ENCODE measurements at regions not wholly inside any gene's neighbourhood (a gene's known extent, or its start where the extent isn't known, plus 50 kb on each side); places are given as distances from the start of the nearest gene placed in this dataset.
"Not testable (repeated sequence)": the region's sequence is repeated elsewhere in the genome, so short reads cannot be mapped to it uniquely, and the experiment has no call there.

DNA sequence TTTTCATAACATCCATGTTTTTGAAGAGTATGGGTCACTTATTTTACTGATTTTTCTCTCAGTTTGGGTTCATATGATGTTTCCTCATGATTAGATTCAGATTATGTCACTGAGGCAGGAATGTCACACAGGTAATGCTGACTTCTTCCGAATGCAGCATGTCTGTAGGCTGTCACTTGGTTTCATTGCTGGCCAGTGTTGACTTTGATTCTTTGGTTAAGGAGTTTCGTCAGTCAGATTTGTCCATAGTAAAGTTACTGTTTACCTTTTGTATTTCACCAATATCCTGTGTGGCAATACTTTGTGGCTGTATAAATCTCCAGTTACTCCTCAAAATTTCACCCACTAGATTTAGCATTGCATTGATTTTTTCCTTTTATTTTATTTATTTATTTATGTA lies 105.6 kb downstream of the MRPL57 start:
- DNase-seq (ENCODE audit: insufficient read length) (no peak), FAIRE-seq (no peak)
- TF ChIP-seq TAF1 (IDR thresholded peaks at IDR 0.05; ENCODE audit: borderline replicate concordance, low read depth, low read length): no peak

GRCh38 chr13:21287331-21287907 lies 111.0 kb downstream of the MRPL57 start:
- DNase-seq (ENCODE audit: insufficient read length): no peak
- FAIRE-seq: no peak
- no peak for TF ChIP-seq POLR2A (IDR thresholded peaks at IDR 0.05; ENCODE audit: low read depth, low read length)
- TF ChIP-seq TAF1 (IDR thresholded peaks at IDR 0.05; ENCODE audit: borderline replicate concordance, low read depth, low read length): no peak
- no peak for TF ChIP-seq POLR2AphosphoS5 (IDR thresholded peaks at IDR 0.05; ENCODE audit: low read depth, low read length)

GRCh38 chr13:21289475-21289874 lies 113.0 kb downstream of the MRPL57 start:
- TF ChIP-seq TAF1 (IDR thresholded peaks at IDR 0.05; ENCODE audit: borderline replicate concordance, low read depth, low read length): no peak
- no peak for TF ChIP-seq POLR2AphosphoS5 (IDR thresholded peaks at IDR 0.05; ENCODE audit: low read depth, low read length)
- TF ChIP-seq POLR2A (IDR thresholded peaks at IDR 0.05; ENCODE audit: low read depth, low read length): no peak
- no peak for DNase-seq (ENCODE audit: insufficient read length)
- no peak for FAIRE-seq

DNA sequence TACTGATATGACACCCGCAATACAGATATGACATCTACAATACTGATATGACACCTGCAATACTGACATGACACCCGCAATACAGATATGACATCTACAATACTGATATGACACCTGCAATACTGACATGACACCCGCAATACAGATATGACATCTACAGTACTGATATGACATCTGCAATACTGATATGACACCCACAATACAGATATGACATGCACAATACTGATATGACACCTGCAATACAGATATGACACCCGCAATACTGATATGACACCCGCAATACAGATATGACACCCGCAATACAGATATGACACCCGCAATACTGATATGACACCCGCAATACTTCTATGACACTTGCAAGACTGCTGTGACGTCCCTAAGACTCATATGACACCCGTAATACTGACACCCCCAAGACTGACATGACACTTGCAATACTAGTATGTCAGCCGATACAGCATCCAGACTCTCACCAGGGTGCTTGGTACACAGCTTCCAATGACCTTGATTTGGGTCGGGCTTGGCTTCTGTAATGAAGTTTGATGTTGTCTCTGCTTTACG lies 114.1 kb downstream of the MRPL57 start:
- FAIRE-seq: peak; percentile 51
- DNase-seq (ENCODE audit: insufficient read length): not testable (repeated sequence)

DNA sequence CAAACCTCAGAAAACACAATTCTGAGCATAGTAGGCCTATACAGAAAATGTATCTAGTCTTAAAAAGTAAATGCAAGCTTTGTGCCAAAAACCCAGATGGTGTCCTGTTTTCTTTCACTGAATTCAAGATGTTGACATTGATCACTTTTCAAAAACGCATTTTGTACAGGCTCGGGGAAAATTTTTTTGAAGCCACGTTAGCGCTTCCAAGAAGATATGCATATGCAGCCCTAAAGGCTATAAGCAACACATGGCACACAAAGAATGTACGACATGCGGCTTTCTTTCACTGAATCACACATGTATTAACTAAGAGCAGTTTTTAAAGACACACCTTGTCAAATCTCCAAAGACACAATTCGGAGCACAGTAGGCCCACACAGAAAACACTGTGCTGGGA lies 115.4 kb downstream of the MRPL57 start:
- FAIRE-seq: no peak
- TF ChIP-seq POLR2AphosphoS5 (IDR thresholded peaks at IDR 0.05; ENCODE audit: low read depth, low read length) (no peak), POLR2A (IDR thresholded peaks at IDR 0.05; ENCODE audit: low read depth, low read length) (no peak), TAF1 (IDR thresholded peaks at IDR 0.05; ENCODE audit: borderline replicate concordance, low read depth, low read length) (no peak)
- DNase-seq (ENCODE audit: insufficient read length): no peak

GRCh38 chr13:21296991-21297390 lies 120.5 kb downstream of the MRPL57 start:
- DNase-seq (ENCODE audit: insufficient read length): not testable (repeated sequence)
- peak; percentile 90 for FAIRE-seq

DNA sequence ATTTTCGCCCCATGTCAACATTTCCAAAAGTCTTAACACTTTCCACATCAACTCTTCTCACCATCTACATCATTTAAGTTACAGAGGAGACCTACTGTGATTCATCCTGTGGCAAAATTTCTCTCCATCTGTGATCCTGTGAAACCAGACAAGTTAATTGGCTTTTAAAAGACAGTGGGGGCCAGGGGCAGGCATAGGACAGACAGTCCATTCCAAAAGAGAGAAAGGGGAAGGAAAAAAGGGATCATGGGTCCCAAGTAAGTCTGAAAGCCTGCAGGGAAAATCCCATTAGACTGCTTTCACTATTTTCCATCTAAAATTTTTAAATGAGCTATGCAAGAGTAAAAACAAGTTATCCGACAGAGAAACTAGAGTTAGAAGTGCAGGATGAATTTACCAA lies 121.0 kb downstream of the MRPL57 start:
- no peak for FAIRE-seq
- no peak for DNase-seq (ENCODE audit: insufficient read length)
- TF ChIP-seq POLR2A (IDR thresholded peaks at IDR 0.05; ENCODE audit: low read depth, low read length) (no peak), POLR2AphosphoS5 (IDR thresholded peaks at IDR 0.05; ENCODE audit: low read depth, low read length) (no peak), TAF1 (IDR thresholded peaks at IDR 0.05; ENCODE audit: borderline replicate concordance, low read depth, low read length) (no peak)

DNA sequence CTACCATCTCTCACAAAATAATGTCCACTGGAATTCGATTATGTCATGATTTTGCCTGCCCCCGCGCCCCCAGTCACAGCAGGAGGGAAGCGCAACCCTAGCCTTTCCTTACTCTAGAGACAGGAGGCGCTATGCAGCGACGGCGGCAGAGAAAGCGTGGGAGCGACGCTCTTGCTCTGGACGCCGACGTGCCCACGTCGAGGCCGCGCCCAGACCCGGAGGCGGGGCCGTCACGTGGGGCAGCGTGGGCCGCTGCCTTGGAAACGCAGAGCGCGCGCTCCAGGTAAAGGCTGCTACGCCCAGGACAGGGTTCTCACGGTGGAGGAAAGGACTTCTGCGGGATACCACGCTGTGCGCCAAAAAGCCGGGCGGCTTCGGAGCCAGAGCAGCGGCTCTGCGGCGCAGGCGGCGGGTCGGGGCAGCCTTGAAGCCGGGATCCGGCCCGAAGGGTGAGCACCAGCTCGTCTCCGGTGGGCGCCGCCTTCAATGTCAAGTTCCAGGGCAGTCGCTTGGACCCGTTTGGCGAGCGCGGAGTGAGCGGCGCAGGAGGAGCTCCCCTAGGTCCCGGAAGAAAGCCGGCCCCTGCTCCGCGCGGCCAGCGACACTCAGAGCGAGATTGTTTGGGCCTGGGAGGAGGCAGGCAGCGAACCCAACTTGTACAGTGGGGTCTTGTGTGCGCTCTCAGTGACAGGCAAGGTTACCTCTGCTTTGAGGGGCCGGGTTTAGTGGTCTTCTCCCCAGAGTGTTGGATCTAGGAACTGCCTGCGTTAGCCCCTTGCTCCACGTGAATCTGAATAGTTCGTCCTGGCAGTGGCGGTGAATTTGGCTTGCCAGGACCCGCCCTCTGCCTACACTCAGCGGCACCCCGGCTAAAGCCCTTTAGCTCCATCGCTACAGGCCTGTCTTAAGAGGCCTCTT lies 121.7 kb downstream of the MRPL57 start:
- FAIRE-seq: peak; percentile 100
- TF ChIP-seq POLR2AphosphoS5 (IDR thresholded peaks at IDR 0.05; ENCODE audit: low read depth, low read length) (0 out of 2 replicates have a peak, but pooled peaks have one; percentile 29), TAF1 (IDR thresholded peaks at IDR 0.05; ENCODE audit: borderline replicate concordance, low read depth, low read length) (no peak), POLR2A (IDR thresholded peaks at IDR 0.05; ENCODE audit: low read depth, low read length) (peak; percentile 63; the same call in 1 of the 2 replicates)
- DNase-seq (ENCODE audit: insufficient read length): peak; percentile 81

- DNase-seq (ENCODE audit: insufficient read length) (no peak), FAIRE-seq (no peak)
- TF ChIP-seq POLR2AphosphoS5 (IDR thresholded peaks at IDR 0.05; ENCODE audit: low read depth, low read length) (no peak), TAF1 (IDR thresholded peaks at IDR 0.05; ENCODE audit: borderline replicate concordance, low read depth, low read length) (no peak), POLR2A (IDR thresholded peaks at IDR 0.05; ENCODE audit: low read depth, low read length) (no peak)
Observed at GRCh38 chr13:21304256-21304655, 127.8 kb downstream of the MRPL57 start.

- FAIRE-seq: peak; percentile 85
- DNase-seq (ENCODE audit: insufficient read length): not testable (repeated sequence)
Observed at GRCh38 chr13:21306300-21307073, 130.0 kb downstream of the MRPL57 start.

DNA sequence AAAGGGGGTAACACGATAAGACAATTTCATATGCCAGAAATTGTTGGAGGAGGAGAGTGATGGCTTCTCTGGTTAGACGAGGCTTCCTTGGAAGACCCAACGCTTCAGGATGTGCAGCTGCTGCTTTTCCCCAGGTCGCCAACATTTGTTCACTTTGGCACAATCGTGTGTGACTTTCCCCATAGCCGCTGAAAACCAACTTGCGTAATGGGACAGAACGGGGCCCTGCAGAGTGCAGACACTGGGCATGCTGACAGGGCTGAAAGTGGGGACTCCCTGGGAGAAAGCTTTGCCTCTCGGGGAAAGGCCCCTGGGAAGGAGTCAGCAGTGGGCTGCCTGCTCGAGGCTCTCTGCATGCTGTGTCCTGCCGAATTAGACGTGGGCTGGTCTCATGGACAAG lies 130.7 kb downstream of the MRPL57 start:
- not testable (repeated sequence) for FAIRE-seq; DNase-seq (ENCODE audit: insufficient read length)

- FAIRE-seq: no peak
- no peak for DNase-seq (ENCODE audit: insufficient read length)
- TF ChIP-seq TAF1 (IDR thresholded peaks at IDR 0.05; ENCODE audit: borderline replicate concordance, low read depth, low read length) (no peak), POLR2AphosphoS5 (IDR thresholded peaks at IDR 0.05; ENCODE audit: low read depth, low read length) (no peak), POLR2A (IDR thresholded peaks at IDR 0.05; ENCODE audit: low read depth, low read length) (no peak)
Observed at GRCh38 chr13:21308906-21309305, 132.4 kb downstream of the MRPL57 start.
